ENCODE measurements at regions not wholly inside any gene's neighbourhood (a gene's known extent, or its start where the extent isn't known, plus 50 kb on each side); places are given as distances from the start of the nearest gene placed in this dataset.

DNA sequence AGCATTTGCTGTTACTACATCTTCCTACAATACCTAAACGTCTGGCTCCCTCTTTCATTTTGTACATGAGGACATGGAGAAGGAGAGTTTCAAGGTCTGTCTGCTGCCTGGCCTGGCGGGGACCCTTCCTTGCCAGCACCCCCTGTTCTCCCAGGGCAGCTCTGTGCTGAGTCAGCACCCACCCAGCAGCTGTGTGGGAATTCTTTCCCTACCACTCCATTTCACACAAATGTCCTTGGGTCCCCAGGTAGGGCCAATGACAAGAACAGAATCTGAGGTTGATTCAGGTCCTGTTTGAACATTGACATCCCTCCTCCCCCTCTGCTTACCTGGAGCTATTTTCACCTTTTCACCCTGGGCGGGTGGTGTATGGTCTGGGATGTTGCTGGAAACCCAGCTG is 129.9 kb upstream of the ITGA6 start:
- H3K4me1 ChIP-seq: no peaks in the 10 kb centered on the region
- no peak overlapping the region for H3K27ac ChIP-seq (replicated peaks in 1 of 4)
- intact Hi-C loops (cut with DNase I): no loop called here
- no peak for DNase-seq (ENCODE audit: extremely low spot score)
- H3K27me3 ChIP-seq: peaks cover 0 to 16% (median 2%) of the 10 kb centered on the region in 4 donors
- peaks cover 0 to 7% (median 0%) of the 10 kb centered on the region in 4 donors for H3K9me3 ChIP-seq
- H3K36me3 ChIP-seq: no peaks in the 10 kb centered on the region
- WGBS: 53% methylated on average over 3 of the region's 3 CpGs
- no peak for TF ChIP-seq POLR2A (IDR thresholded peaks at IDR 0.05; ENCODE audit: low read depth)
- TF ChIP-seq, protein P1, sequence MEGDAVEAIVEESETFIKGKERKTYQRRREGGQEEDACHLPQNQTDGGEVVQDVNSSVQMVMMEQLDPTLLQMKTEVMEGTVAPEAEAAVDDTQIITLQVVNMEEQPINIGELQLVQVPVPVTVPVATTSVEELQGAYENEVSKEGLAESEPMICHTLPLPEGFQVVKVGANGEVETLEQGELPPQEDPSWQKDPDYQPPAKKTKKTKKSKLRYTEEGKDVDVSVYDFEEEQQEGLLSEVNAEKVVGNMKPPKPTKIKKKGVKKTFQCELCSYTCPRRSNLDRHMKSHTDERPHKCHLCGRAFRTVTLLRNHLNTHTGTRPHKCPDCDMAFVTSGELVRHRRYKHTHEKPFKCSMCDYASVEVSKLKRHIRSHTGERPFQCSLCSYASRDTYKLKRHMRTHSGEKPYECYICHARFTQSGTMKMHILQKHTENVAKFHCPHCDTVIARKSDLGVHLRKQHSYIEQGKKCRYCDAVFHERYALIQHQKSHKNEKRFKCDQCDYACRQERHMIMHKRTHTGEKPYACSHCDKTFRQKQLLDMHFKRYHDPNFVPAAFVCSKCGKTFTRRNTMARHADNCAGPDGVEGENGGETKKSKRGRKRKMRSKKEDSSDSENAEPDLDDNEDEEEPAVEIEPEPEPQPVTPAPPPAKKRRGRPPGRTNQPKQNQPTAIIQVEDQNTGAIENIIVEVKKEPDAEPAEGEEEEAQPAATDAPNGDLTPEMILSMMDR (IDR thresholded peaks at IDR 0.05): no peak
- no peak for TF ChIP-seq POLR2AphosphoS5 (IDR thresholded peaks at IDR 0.05)
- no peak for TF ChIP-seq EP300 (IDR thresholded peaks at IDR 0.05)
- H3K4me3 ChIP-seq: no peak overlapping the region

DNA sequence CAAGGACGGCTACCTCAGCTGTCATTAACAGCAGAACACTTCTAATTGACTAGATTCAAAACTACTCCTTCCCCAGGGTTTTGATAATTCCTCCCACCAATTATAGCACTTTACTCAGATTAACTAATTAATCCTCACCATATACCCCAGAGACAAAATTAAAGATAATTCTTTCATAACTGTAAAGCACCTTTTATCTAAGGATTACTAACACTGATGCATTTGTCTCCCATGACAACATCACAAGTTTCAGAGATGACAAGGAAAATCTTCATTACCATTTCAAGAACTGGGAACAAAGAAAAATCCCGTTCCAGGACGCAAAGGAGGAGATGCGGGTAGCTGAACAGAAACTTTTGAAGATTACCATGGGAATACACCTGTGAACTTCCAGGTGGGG is 129.4 kb upstream of the ITGA6 start:
- Histone ChIP-seq H3K9me3 (peaks cover 0 to 7% (median 0%) of the 10 kb centered on the region in 4 donors), H3K4me3 (no peak overlapping the region), H3K4me1 (no peaks in the 10 kb centered on the region), H3K36me3 (no peaks in the 10 kb centered on the region), H3K27me3 (peaks cover 0 to 16% (median 2%) of the 10 kb centered on the region in 4 donors), H3K27ac (replicated peaks in 1 of 4) (no peak overlapping the region)
- DNase-seq (ENCODE audit: extremely low spot score): no peak
- intact Hi-C loops (cut with DNase I): no loop called here
- TF ChIP-seq POLR2AphosphoS5 (IDR thresholded peaks at IDR 0.05) (no peak), EP300 (IDR thresholded peaks at IDR 0.05) (no peak), POLR2A (IDR thresholded peaks at IDR 0.05; ENCODE audit: low read depth) (no peak)
- TF ChIP-seq, protein P1 (IDR thresholded peaks at IDR 0.05): no peak
- WGBS: 51% methylated on average over 4 of the region's 4 CpGs

DNA sequence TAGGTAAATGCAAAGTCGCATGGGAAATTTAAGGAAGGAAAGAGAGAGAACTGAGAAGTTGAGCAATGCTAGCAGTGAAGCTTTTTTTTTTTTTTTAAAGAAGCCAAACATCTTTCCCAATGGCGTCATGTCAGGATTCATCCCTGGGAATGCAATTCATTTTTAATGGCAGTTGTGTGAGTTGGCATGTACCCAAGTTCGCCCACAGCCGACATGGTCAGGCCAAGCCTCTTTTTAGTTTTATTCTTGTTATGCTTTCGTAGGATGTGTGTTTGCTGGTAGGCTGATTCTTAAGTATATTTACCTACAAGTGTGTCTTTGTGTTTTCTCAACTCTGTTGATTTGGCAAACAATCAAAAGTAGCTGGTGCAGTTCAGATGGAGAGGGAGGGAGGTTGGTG is 127.6 kb upstream of the ITGA6 start:
- 39% methylated on average over 5 of the region's 5 CpGs for whole genome bisulfite sequencing
- TF ChIP-seq POLR2A (IDR thresholded peaks at IDR 0.05; ENCODE audit: low read depth): no peak
- intact Hi-C loops (cut with DNase I): no loop called here

DNA sequence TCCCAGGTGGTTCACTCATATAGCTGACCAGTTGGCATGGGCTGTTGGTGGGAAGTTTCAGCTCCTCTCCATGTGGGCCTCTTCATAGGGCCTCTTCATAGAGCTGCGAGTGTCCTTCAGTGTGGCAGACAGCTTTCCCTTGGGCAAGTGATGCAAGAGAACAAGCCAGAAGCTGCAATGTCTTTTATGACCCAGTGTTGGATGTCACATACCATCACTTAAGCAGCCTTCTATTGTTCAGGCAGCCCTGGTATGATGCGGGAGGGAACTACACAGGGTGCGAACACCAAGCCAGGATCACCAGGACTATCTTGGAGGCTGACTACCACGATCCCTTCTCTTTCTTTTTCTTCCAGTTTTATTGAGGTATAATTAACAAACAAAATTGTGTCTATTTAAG is 126.5 kb upstream of the ITGA6 start:
- intact Hi-C loops (cut with DNase I): no loop called here
- TF ChIP-seq, protein P1 (IDR thresholded peaks at IDR 0.05): no peak
- TF ChIP-seq POLR2A (IDR thresholded peaks at IDR 0.05; ENCODE audit: low read depth) (no peak), EP300 (IDR thresholded peaks at IDR 0.05) (no peak), POLR2AphosphoS5 (IDR thresholded peaks at IDR 0.05) (no peak)
- 95% methylated on average over 4 of the region's 4 CpGs for WGBS
- H3K4me1 ChIP-seq: no peaks in the 10 kb centered on the region
- H3K27me3 ChIP-seq: peaks cover 0 to 16% (median 2%) of the 10 kb centered on the region in 4 donors
- no peaks in the 10 kb centered on the region for H3K36me3 ChIP-seq
- H3K27ac ChIP-seq (replicated peaks in 1 of 4): no peak overlapping the region
- H3K9me3 ChIP-seq: peaks cover 0 to 7% (median 0%) of the 10 kb centered on the region in 4 donors
- no peak for DNase-seq (ENCODE audit: extremely low spot score)
- no peak overlapping the region for H3K4me3 ChIP-seq

More for the DNA sequence above, 127.6 kb upstream of the ITGA6 start:
- Histone ChIP-seq H3K36me3 (no peaks in the 10 kb centered on the region), H3K27me3 (peaks cover 0 to 16% (median 2%) of the 10 kb centered on the region in 4 donors), H3K27ac (replicated peaks in 1 of 4) (no peak overlapping the region), H3K4me3 (no peak overlapping the region), H3K4me1 (no peaks in the 10 kb centered on the region), H3K9me3 (peaks cover 0 to 7% (median 0%) of the 10 kb centered on the region in 4 donors)
- no peak for DNase-seq (ENCODE audit: extremely low spot score)

DNA sequence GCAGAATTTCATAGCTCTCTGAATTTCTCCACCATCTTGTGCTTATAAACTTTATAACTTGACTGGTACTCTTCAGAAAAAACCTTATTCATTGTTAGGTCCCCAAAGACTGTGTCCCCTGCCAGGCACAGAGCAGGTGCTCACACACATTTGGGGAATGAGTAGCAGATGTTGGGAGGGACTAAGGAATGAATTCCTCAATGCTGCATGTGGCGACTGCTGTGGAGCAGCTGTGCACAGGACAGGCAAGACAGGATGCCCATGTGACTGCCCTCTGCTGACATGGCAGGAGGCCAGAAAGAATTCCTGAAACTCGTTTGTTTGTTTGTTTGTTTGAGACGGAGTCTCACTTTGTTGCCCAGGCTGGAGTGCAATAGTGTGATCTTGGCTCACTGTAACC is 122.3 kb upstream of the ITGA6 start:
- peaks cover 0 to 7% (median 5%) of the 10 kb centered on the region in 4 donors for H3K4me1 ChIP-seq
- H3K27ac ChIP-seq (replicated peaks in 1 of 4): no peak overlapping the region
- no peak for DNase-seq (ENCODE audit: extremely low spot score)
- no peaks in the 10 kb centered on the region for H3K36me3 ChIP-seq
- 56% methylated on average over 3 of the region's 3 CpGs for WGBS
- no peaks in the 10 kb centered on the region for H3K27me3 ChIP-seq
- peaks cover 0 to 7% (median 0%) of the 10 kb centered on the region in 4 donors for H3K9me3 ChIP-seq
- TF ChIP-seq, protein P1 (IDR thresholded peaks at IDR 0.05): no peak
- TF ChIP-seq POLR2A (IDR thresholded peaks at IDR 0.05; ENCODE audit: low read depth): no peak
- TF ChIP-seq EP300 (IDR thresholded peaks at IDR 0.05): no peak
- TF ChIP-seq POLR2AphosphoS5 (IDR thresholded peaks at IDR 0.05): no peak
- no peak overlapping the region for H3K4me3 ChIP-seq
- intact Hi-C loops (cut with DNase I): no loop called here
